OCI-LY7 (cell line): ENCODE measurements at regions not wholly inside any gene's neighbourhood (a gene's known extent, or its start where the extent isn't known, plus 50 kb on each side); places are given as distances from the start of the nearest gene placed in this dataset. TPM values are rescaled to one million over a fixed set of nuclear protein-coding genes. Genes with fewer than 3 reads are reported as not detected.

Experiments used
- BruUV-seq: library from RNA; stranded (reverse); fragments of 400-500 nt; replicated peaks from 2 replicates; lab custom pipeline; 2021; lab: Mats Ljungman, UMichigan
- CTCF ChIA-PET: fragments of 300-600 bp; sonication (Branson Sonifier 250); formaldehyde crosslinking; loops from one replicate; lab custom pipeline; 2022; ENCODE audit warnings: antibody characterized with exemption; ENCODE audit not compliant: unreplicated experiment; lab: Charles Lee
- POLR2A ChIA-PET: fragments of 300-600 bp; sonication (Branson Sonifier 250); formaldehyde crosslinking; loops from one replicate; lab custom pipeline; 2022; ENCODE audit warnings: antibody characterized with exemption; lab: Charles Lee
- DNase-seq: peaks from one replicate; pipeline ENCODE4 v3.0.0-alpha.2; 2015; ENCODE audit warnings: low spot score
- H2AFZ ChIP-seq: fragments of 200-600 bp; sonication (generic), shearing (Covaris generic); 2 replicates; pipeline ENCODE4 v1.6.1; 2014; ENCODE audit warnings: mild to moderate bottlenecking, antibody characterized with exemption, low read length, moderate library complexity
- H3K27ac ChIP-seq: fragments of 200-600 bp; sonication (generic); 2 replicates; pipeline ENCODE4 v1.5.1; 2014; ENCODE audit warnings: mixed run types, low read depth, mild to moderate bottlenecking, moderate library complexity, low read length, inconsistent platforms; ENCODE audit not compliant: poor library complexity, severe bottlenecking
- H3K36me3 ChIP-seq: fragments of 200-600 bp; sonication (generic); 2 replicates; pipeline ENCODE4 v1.6.1; 2014; ENCODE audit warnings: mild to moderate bottlenecking, antibody characterized with exemption, low read length, moderate library complexity, mixed read lengths; ENCODE audit not compliant: insufficient read depth
- H3K4me1 ChIP-seq: fragments of 200-600 bp; sonication (generic); 2 replicates; pipeline ENCODE4 v1.5.1; 2014; ENCODE audit warnings: mild to moderate bottlenecking, low read length; ENCODE audit not compliant: insufficient read depth, poor library complexity, severe bottlenecking
- H3K4me2 ChIP-seq: fragments of 200-600 bp; sonication (generic); 2 replicates; pipeline ENCODE4 v1.6.1; 2014; ENCODE audit warnings: mild to moderate bottlenecking, low read length
- H3K4me3 ChIP-seq: fragments of 200-600 bp; sonication (generic); 2 replicates; pipeline ENCODE4 v1.5.1; 2014; ENCODE audit warnings: mild to moderate bottlenecking, low read depth, low read length; ENCODE audit not compliant: poor library complexity, severe bottlenecking
- H3K79me2 ChIP-seq: fragments of 200-600 bp; sonication (generic); 2 replicates; pipeline ENCODE4 v1.6.1; 2016; ENCODE audit warnings: low read depth, mild to moderate bottlenecking, low read length, moderate library complexity, mixed read lengths; ENCODE audit not compliant: insufficient read depth
- H3K9me2 ChIP-seq: fragments of 200-600 bp; sonication (generic); 2 replicates; pipeline ENCODE4 v1.6.1; 2016; ENCODE audit warnings: mild to moderate bottlenecking, low read length, mixed read lengths; ENCODE audit not compliant: insufficient read depth
- H3K9me3 ChIP-seq: fragments of 200-600 bp; sonication (generic); 2 replicates; pipeline ENCODE4 v1.6.1; 2014; ENCODE audit warnings: mild to moderate bottlenecking, mixed run types, low read length, mixed read lengths
- H4K20me1 ChIP-seq: fragments of 200-600 bp; sonication (generic); 2 replicates; pipeline ENCODE4 v1.6.1; 2014; ENCODE audit warnings: mild to moderate bottlenecking, antibody characterized with exemption, low read length, moderate library complexity, mixed read lengths; ENCODE audit not compliant: insufficient read depth
- EZH2phosphoT487 ChIP-seq: fragments of 200-600 bp; sonication (generic); IDR thresholded peaks from 2 replicates; pipeline ENCODE4 v1.6.1; 2018; ENCODE audit warnings: low read depth, borderline replicate concordance, mild to moderate bottlenecking, mixed run types, antibody characterized with exemption, low read length, moderate library complexity, mixed read lengths
- intact Hi-C: fragments of 100-400 bp; cut with micrococcal nuclease; formaldehyde crosslinking; loops from one replicate; pipeline ENCODE4 v1.10.0; 2022; ENCODE audit not compliant: unreplicated experiment
- small RNA-seq: library from RNA; depleted of rRNA; stranded (forward); fragments of <200 nt; gene quantifications from one replicate; pipeline ENCODE3, GENCODE V24; 2014
- TF ChIP-seq, protein P1 (sequence below): fragments of 200-600 bp; sonication (generic); conservative IDR thresholded peaks from 2 replicates; pipeline ENCODE4 v1.5.1; 2014; ENCODE audit warnings: mild to moderate bottlenecking, antibody characterized with exemption, low read length, moderate library complexity, mixed read lengths

DNA sequence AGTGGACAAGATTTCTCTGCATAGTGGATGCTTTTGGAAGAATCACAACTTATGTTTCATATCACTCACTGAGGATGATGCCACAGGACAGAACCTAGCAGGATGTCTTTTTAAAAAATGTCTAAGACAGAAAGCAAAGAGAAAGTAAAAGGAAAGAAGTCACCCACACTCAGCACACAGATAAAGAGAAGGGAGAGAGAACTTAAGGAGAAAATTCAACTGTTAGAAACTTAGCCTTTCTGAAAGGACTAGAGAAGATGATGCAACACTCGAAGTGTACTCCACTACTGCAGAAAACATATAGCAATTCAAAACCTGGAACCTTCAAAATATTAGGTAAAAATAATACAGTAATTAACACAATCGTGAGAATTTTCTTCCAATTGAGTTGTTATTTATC lies 52.8 kb upstream of the STK26 start:
- no peaks in the 10 kb centered on the region for H3K36me3 ChIP-seq
- intact Hi-C loops = no loop called here
- no peak for DNase-seq
- TF ChIP-seq, protein P1, sequence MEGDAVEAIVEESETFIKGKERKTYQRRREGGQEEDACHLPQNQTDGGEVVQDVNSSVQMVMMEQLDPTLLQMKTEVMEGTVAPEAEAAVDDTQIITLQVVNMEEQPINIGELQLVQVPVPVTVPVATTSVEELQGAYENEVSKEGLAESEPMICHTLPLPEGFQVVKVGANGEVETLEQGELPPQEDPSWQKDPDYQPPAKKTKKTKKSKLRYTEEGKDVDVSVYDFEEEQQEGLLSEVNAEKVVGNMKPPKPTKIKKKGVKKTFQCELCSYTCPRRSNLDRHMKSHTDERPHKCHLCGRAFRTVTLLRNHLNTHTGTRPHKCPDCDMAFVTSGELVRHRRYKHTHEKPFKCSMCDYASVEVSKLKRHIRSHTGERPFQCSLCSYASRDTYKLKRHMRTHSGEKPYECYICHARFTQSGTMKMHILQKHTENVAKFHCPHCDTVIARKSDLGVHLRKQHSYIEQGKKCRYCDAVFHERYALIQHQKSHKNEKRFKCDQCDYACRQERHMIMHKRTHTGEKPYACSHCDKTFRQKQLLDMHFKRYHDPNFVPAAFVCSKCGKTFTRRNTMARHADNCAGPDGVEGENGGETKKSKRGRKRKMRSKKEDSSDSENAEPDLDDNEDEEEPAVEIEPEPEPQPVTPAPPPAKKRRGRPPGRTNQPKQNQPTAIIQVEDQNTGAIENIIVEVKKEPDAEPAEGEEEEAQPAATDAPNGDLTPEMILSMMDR = no peak
- TF ChIP-seq EZH2phosphoT487 = no peak
- no TSS peak for BruUV-seq
- ChIA-PET POLR2A (no interaction called here), CTCF (no interaction called here)
- H3K79me2 ChIP-seq = no peaks in the 10 kb centered on the region
- no peak overlapping the region for H2AFZ ChIP-seq
- no peaks in the 10 kb centered on the region for H3K4me1 ChIP-seq
- no peaks in the 10 kb centered on the region for H4K20me1 ChIP-seq
- H3K4me3 ChIP-seq = no peak overlapping the region
- H3K9me3 ChIP-seq = no peaks in the 10 kb centered on the region
- no peaks in the 10 kb centered on the region for H3K9me2 ChIP-seq
- H3K4me2 ChIP-seq = no peak overlapping the region
- H3K27ac ChIP-seq = no peak overlapping the region

Small RNAs in the stretch of these regions (small RNA-seq; reads per million reads assigned to genes)
- not detected for gene AL008629.1
- not detected for gene HDGFP1
- gene MCRIP2P1 = not detected
- gene RNA5SP514 = 0.31 reads per million
